Islet precursor cell (in vitro differentiated cells): ENCODE measurements at regions not wholly inside any gene's neighbourhood (a gene's known extent, or its start where the extent isn't known, plus 50 kb on each side); places are given as distances from the start of the nearest gene placed in this dataset.
"Not testable (repeated sequence)": the region's sequence is repeated elsewhere in the genome, so short reads cannot be mapped to it uniquely, and the experiment has no call there.

ENCODE experiments used
- DNase-seq: peaks from one replicate; pipeline ENCODE4 v3.0.0-alpha.2; 2018

DNA sequence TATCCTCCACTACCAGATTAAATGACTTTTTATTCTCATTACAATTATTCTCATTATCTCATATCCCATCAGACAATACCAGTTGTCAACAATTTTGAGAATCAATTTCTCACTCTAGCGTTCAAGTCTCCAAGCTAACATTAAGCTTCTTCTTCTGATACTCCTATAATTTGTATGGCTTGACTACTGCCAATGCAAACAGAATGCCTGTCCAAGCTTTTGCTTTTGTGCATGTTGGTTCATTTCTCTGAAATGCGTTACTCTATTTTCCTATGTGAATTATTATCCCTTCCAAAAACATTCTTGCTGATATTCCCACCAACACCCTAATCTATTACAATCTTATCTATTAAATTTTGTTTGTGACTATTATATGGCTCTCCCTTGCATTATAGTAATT is 1602.3 kb downstream of the C4orf33 start:
- no peak for DNase-seq

DNA sequence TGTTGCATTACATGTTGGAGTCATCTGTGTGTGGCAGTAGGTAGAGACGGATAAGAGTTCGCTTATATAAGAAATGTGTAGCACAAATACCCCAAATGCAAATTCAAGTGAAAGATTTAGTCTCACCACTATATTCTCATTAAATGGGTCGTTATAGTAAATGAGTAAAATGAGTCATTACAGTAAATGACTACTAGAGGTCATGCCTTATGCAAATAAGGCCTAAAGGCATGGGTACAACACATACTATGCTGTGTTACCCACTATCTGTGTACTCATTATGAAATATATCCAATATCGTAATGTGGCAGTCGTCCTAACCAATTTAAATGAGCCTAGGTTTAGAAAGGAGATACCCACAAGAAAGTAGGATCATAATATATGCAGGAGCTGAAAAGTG is 1603.1 kb downstream of the C4orf33 start:
- DNase-seq: no peak

DNA sequence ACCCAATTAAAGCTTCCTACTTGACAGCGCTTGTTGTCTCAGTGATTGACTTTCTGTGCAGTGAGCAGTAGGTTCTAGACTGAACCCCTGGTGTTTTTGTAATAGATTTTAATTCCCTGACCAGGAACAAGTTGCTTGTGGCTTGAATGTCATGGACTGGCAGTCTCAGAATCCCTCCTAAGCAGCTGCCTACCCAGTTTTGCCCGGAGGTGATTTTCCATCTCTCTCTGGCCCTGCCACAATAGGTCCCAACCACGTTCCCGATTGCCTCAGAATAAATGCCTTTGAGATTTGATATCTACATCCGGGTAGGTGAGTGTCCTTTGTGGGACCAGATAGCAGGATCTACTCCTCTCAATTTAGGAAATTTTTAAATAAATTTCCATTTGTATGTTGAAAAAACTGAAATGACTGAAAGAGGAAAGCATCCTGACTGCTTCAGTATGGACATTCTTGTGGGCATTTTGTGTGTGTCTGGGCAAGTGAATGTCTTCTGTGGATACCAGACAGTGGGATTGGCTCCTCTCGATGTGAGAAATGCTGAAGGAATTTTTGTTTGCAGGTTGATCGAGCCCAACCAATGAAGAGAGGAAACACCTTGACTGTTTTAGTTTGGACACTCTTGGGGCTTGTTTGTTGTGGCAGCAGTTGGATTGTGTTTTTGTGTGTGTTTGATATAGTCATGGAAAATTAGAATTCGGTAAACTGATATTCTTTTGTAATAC is 1607.4 kb downstream of the C4orf33 start:
- peak; percentile 59 for DNase-seq

DNA sequence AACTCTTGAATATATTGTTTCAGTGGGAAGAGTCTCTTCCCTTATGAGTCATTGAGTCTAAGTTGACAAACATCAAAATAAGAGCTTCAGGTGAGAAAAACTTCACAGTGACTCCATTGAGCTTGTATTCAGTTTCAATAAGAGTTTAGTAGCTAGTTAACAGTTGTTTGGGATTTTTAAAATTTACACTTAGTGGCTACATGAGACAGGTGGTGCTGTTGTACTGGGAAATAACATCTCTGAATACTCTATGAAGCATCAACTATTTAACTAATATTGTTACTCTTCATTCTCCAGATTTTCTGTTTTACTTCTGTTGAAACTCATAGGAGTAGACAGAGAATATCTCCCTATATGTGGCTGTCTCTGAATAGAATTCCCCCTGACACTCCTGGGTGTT is 1609.1 kb downstream of the C4orf33 start:
- DNase-seq: no peak

DNA sequence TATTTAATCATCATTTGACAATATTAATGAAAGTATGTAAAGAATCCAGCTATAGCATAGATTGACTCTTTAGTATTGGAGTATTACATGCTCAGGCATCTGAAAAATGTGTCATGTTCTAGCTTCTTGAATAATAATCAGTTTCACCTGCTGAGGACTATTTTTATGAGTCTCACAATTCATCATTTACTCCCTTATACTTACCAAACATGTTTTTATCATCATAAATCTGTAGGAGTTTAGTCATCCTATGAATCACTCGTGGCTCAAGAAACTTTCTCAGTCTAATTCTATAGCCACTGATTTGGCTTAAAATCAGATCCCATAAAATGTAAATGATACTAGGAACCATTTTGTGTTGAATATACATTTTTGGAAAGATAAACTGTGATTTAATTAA is 1616.1 kb downstream of the C4orf33 start:
- no peak for DNase-seq

DNA sequence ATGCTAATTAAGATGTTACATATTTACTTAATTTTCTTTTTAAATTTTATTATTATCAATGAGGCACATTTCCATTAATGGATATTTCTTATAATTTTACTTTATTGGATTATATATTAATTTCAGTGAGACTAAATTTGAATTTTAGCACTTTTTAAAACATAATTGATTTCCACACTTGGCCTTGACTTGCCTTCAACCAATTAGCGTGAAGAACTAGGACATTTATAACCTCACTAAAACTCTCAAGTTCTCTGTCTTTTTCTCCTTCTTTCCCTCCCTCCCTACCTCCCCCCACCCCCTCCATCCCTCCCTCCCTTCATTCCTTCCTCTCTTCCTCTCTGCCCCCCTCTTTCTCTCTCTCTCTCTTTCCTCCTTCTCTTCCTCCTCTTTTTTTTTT is 1618.1 kb downstream of the C4orf33 start:
- DNase-seq: no peak

DNA sequence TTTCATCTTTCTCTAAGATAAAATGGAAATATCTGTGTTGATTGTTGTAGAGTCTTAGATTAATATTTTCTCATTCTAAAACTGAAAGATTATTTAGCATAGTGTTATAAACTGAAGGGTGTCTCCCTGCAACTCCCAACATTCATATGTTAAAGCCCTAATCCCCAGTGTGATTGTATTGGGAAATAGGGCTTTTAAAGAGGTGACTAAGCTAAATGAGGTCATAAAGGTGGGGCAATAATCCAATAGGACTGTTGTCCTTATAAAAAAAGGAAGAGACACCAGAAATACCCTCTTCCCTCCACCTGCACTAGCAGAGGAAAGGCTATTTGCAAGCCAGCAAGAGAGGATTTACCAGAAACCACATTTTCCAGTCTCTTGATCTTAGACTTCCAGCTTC is 1626.4 kb downstream of the C4orf33 start:
- no peak for DNase-seq

DNA sequence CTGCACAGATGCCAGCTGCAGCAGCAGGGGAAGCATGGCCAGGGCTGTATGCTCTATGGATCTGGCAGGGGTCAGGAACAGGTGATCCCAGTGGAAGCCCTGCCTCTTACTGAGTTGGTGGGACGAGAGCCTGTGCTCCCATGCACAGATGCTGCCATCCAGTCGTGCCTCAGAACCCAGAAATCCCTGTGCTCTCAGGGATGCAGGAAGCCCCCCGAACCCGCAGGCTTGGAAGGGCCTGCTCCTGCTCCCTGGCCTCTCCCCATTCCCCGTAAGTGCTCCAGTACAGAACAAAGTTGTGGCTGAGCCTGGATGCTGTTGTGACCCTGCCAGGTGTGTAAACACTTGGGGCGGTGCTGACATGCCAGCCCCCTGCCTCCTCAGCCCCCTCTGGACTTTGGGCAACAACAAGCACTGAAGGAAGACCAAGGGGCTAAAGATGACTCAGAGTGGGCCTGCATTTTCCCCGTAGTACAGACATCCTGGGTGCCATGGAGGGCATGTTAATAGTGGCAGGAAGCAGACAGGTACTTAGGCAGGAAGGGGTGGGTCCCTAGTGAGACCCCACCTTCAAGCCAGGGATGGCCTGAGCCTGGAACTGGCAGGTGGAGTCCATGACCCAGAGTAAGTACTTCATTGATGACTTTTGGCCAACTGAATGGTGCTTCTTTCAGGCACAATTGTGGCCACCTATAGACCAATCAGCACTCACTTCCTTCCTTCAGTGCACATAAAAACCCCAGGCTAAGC is 1640.7 kb downstream of the C4orf33 start:
- DNase-seq: no peak

DNA sequence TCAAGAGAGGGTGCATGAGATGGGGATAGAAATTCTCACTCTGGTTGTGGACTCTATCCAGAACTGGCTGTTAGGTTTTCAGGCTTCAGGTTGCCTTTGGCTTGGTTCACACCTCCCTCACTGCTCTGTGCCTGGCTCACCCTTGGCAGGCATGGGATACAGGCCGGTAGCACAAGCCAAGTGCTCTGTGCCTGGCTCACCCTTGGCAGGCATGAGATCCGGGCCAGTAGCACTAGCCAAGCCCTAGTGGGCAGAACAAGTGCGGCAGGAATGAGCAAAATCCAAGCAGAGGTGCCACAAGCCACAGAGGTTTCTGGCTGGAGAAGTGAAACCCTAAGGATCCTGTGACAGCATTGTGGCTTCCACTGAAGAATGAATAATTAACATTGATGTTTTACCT is 1642.3 kb downstream of the C4orf33 start:
- no peak for DNase-seq

DNA sequence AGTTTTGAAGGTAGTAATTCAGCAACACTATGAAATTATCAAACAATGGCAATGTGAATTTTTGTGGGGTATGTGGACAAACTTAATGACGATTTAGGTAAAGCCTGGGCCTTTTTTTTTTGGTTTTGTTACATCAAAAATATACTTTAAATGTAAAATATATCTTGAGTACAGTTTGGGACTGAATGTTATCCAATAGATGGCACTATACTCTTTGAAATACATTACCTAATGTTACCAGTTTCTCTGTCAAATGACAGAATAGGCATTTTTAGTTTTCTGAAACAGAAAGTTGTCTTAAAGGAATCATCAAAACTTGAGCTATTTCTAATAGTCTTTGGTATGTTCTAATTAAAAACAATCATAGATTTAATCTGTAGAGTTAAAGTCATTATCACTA is 1651.9 kb downstream of the C4orf33 start:
- DNase-seq: no peak

DNA sequence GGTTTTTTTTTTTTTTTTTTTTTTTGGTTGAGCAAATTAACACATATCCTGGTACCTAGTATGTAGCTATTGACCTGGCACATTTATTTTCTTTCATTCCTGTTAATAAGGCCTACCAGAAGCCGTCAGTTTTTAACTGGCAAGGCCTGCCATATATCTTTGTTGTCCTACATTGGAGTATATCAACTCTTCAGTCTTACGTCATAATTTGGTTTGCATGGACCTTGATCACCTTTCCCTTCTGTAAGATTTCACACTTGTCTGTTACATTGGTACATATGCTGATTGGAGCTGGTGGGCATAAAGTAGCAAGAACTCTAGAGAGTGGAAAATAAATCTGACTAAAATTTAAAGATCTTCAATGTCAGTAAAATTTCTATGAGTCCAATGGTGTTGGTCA is 1658.0 kb downstream of the C4orf33 start:
- no peak for DNase-seq

DNA sequence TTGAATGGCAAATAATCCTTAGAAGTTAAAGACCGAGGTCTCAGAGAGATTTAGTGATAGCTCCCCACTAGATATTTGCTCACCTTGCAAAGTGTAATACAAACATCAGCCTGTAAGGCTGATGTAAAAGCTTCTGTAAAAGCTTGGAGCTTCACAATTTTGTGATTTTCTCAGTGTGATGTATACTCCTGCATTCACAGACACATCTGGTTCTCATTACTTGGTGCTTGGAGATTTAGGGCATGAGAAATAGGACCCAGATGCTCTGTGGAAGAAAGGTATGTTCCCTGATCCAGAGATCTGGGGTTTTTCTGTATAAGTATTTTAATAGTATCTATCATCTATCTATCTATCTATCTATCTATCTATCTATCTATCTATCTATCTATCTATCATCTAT is 1664.3 kb downstream of the C4orf33 start:
- no peak for DNase-seq

DNA sequence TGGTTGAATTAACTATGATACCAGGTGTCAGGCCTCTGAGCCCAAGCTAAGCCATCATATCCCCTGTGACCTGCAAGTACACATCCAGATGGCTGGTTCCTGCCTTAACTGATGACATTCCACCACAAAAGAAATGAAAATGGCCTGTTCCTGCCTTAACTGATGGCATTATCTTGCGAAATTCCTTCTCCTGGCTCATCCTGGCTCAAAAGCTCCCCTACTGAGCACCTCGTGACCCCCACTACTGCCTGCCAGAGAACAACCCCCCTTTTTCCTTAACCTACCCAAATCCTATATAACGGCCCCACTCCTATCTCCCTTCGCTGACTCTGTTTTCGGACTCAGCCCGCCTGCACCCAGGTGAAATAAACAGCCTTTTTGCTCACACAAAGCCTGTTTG is 1671.4 kb downstream of the C4orf33 start:
- DNase-seq: not testable (repeated sequence)

DNA sequence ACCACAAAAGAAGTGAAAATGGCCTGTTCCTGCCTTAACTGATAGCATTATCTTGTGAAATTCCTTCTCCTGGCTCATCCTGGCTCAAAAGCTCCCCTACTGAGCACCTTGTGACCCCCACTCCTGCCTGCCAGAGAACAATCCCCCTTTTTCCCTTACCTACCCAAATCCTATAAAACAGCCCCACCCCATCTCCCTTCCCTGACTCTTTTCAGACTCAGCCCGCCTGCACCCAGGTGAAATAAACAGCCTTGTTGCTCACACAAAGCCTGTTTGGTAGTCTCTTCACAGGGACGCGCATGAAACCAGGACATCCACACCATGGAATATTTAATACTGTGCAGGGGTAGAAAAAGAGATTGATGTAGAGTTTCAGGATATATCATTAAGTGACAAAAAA is 1677.0 kb downstream of the C4orf33 start:
- DNase-seq: not testable (repeated sequence)

DNA sequence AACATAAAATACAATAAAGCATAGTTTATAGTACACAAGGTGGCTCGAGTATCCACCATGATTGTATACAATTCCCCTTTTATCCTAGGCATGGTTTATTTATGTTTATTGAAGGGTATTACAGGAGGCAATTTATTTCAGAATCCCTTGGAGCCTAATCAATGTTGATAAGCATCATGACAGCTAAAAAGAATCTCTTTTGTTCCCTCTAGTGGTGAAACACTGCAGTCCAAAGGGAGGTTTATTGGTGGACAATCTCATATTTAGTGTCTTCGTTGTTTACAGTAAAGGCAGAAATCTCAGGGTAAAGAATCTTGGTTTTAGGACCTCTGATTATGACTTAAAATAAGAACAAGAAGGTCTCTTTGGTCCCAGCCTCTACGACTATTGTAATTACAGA is 1712.5 kb downstream of the C4orf33 start:
- DNase-seq: no peak

DNA sequence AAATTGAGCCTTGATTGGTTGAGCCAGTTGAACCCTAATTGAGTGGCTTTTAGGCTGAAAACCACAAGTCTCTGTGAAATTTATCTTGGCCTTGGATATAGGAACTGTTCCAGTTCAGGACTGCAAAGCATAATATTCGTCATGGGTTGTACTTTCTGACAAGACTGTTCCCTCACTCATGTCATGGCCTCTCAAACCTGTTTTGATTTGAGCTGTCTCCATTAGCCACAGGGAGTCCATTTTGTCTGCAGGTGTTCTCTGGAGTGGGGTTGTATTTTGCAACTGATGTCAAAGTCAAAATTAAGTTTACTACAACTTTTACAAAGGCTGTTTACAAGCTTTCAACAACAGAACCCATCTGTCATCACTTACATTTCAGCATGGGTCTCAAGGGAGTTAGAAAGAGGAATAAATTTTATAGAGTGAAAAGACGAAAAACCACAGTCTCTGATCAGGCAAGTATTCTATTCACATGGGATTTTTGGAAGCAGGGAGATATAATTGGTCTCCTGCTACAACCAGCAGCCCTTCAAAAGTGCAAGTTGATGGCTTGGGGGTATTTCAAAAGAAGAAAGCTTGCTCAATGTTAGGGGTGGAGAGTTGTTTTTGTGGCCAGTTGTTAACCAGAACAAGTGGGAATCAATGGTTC is 1716.3 kb downstream of the C4orf33 start:
- DNase-seq: no peak

DNA sequence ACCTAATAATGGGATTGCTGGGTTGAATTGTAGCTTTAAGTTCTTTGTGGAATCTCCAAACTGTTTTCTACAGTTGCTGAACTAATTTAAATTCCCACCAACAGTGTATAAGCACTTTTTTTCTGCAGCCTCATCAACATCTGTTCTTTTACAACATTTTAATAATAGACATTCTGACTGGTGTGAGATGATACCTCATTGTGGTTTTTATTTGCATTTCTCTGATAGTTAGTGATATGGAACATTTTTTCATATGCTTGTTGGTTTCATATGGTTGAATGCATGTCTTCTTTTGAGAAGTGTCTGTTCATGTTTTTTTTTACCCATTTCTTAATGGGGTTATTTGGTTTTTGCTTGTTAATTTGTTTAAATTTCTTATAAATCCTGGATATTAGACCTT is 1718.9 kb downstream of the C4orf33 start:
- no peak for DNase-seq

DNA sequence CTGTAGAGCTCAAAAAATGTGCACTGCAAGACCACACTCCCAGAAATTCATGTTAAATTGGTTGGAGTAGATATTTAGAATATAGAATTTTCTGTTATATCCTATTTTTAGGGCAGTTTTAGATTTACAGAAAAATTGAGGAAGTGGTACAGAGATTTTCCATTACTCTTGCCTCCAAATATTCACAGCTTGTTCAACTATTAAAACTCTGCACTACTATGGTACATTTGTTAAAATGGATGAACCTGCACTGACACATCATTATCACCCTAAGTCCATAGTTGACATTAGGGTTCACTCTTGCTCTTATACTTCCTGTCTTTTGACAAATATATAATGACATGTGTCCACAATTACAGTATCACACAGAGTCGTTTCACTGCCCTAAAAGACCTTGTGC is 1724.5 kb downstream of the C4orf33 start:
- no peak for DNase-seq

DNA sequence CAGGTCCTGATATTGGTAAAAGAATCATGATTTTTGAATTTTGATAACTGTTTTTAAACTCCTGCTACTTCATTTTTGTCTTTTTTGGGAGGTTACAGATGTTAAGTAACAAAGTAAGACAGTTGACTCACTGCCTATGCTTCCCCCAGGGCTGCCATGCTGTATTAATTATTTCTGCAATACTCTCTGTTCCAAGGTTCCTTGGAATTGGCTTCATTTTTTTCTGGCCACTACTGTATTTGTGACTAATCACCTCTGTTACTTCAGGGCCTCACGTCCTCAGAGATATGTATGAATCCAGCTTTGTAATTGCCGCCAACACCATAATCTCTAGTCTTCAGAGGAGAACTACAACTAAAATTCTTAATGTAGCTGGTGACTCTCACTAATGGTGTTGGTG is 1729.3 kb downstream of the C4orf33 start:
- no peak for DNase-seq

DNA sequence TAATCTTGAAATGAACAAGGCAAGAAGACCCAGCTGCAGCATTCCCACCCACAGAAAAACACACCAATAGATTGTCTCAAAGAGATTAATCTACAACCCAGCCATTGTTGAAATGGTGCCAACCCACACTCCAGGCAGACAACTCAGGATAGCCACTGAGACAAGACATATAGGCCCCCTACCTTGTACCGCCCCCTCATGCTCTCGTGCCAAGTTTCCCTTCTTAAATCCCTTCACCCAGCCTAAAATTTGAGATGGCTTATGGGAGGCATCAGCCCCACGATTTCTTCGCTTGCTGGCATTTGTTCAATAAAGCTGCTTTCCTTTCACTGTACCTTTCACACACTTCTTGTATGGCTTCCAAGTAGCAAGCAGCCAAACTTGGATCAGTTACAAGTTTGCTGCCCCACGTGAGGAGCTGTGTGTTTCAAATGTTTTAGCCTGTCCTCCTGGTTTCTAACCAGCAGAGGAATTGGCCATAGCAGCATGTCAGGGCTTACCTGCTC is 1754.1 kb downstream of the C4orf33 start:
- DNase-seq: no peak

DNA sequence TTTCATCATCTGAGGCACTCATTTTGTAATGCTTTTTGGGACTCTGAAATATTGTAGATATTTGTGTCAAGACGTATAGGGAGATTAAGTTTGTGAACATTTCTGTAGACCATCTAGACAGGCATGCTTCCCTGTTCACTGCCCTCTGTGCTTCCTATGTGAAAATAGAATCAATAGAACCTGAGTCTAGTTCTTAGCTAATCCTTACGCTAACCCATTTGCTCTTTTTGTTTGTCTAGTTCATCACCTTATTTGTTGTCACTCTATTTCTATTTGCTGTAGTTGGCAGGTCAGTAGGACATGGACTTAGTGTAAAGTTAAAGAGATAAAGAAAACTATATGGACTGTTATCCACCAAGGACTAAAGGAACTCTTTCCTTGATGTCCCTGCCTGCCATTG is 1755.2 kb downstream of the C4orf33 start:
- no peak for DNase-seq

DNA sequence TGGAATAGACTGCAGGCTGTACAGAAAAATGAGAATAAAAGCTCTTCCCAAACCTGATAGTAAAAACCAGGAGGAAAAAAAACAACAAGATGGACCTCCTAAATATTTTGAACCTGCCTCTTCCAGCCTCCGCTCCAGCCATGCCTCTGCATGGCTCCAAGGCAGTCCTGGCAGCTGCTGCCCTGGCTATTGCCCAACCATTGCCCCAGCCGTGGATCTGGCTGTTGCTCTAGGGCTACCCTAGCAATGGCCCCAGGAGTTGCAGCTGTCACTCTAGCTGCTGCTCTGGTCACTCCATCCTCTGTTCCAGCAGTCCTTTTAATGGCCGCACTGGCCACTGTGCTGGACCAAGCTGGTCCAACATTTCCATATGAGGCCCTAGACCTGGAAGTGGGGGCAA is 1756.0 kb downstream of the C4orf33 start:
- DNase-seq: no peak

DNA sequence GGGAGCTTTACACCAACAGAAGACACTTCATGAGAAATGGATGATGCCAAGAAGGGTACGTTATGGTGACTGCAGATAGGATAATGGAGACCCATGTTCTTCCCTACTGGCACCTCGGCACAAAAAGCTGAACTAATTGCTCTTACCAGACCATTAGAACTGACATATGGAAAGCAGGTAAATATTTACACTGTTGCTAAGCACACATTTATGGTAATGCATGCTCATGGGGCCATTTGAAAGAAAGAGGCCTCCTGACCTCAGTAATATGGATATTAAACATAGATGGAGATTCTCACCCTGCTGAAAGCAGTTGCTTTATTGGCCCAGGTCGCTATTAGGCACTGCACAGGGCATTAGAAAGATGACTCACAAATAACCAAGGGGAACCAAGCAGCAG is 1759.6 kb downstream of the C4orf33 start:
- DNase-seq: no peak

DNA sequence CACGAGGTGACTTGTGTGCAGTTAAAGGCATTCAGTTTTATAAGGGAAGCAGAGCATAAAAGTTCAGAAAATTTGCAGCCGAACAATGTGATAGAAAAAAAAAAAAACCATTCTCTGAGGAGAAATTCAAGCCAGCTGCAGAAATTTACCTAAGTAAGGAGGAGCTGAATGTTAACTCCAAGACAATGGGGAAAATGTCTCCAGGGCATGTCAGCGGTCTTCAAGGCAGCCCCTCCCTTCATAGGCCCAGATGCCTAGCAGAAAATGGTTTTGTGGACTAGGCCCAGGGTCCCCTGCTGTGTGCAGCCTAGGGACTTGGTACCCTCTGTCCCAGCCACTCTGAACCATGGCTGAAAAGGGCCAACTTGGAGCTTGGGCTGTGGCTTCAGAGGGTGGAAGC is 1764.0 kb downstream of the C4orf33 start:
- no peak for DNase-seq
